Stimulated activated CD4-positive, alpha-beta T cell treated with anti-CD3 and anti-CD28 coated beads, Interleukin-12 subunit alpha, Interleukin-12 subunit beta, amount 100 ng/mL, for 24 hours (primary cell): ENCODE measurements at regions not wholly inside any gene's neighbourhood (a gene's known extent, or its start where the extent isn't known, plus 50 kb on each side); places are given as distances from the start of the nearest gene placed in this dataset.

Experiments used
- DNase-seq, 2 experiments: peaks; one replicate each; pipeline ENCODE4 v3.0.0-alpha.2; 2020; ENCODE audit warnings: low read depth in 2 of 2

DNA sequence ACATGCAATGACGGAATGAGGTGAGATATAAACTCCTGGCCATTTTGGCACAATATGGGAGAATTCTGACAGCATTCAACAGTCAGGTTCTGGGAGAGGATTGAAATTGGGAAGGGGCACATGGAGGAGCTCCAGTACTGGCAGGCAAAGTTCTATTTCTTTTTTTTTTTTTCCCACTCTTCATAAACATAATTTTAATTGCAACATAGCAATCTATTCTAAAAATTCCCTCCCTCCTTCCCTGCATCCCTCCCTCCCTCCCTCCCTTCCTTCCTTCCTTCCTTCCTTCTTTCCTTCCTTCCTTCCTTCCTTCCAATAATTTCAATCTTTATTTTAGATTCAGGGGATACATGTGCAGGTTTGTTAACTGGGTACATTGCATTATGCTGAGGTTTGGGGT lies 93.2 kb downstream of the PTCSC3 start:
- DNase-seq = no peak

DNA sequence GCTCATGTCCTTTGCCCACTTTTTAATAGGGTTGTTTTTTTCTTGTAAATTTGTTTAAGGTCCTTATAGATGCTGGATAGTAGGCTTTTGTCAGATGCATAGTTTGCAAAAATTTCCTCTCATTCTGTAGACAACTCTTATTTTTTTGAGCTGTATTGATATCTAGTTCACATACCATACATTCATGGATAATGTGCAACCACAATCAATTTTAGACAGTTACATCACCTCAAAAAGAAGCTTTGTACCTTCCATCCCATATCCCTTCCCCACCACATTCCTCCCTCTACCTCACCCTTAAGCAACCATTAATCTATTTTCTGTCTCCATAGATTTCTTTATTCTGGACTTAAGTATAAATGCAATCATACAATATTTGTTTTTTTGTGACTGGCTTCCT lies 98.4 kb downstream of the PTCSC3 start:
- no peak for DNase-seq

DNA sequence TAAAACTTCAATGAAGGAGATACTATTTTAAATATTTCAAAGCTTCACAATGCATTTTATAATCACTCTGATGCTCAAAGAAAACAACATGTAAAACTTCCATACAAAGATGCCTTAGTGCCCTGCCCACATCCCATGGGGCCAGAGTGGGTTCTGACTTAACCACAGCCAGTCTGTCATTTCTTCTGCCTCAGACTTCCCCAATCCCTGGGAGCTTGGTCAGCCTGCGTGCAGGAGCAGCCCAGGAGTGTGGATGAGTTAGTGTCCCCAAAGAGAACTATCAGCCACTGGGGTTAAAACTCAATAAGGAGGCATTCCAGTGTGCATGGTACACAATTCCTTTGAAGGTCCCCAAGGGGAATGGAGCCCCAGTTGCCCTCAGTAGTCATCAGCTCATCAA lies 100.3 kb downstream of the PTCSC3 start:
- no peak for DNase-seq

DNA sequence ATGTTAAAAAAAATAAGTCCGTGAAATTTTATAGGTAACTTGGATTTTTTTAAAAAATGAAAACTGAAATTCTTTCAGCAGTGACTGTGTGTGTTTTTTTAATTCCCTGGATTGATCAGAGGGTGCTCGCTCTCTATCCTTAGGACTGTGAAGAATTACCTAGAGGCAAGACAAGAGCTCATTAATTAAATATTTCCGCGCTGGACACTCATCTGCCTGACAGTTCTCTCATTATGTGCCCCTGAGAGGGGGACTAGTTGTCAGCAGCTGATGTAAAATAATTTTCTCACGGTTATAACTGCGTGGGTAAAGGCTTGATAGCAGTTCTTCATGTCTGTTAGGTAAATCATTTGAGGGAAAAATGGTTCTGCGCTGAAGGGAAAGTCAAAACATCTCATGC lies 101.3 kb downstream of the PTCSC3 start:
- DNase-seq = no peak

DNA sequence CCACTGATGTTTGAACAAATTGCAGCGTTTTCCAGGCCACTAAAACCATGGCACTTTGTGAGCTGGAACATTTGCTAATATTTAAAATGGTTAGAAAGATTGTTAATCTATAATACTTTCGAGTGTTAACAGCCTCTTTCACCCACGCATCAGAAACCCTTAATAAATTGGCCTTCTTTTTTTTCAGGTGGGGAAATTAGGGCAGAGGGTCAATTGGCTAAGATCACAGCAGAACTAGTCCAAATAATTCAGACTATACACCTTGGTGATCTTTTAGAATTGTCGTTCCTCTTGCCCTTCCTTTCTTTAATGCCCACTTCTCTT lies 105.8 kb downstream of the PTCSC3 start:
- no peak for DNase-seq

DNA sequence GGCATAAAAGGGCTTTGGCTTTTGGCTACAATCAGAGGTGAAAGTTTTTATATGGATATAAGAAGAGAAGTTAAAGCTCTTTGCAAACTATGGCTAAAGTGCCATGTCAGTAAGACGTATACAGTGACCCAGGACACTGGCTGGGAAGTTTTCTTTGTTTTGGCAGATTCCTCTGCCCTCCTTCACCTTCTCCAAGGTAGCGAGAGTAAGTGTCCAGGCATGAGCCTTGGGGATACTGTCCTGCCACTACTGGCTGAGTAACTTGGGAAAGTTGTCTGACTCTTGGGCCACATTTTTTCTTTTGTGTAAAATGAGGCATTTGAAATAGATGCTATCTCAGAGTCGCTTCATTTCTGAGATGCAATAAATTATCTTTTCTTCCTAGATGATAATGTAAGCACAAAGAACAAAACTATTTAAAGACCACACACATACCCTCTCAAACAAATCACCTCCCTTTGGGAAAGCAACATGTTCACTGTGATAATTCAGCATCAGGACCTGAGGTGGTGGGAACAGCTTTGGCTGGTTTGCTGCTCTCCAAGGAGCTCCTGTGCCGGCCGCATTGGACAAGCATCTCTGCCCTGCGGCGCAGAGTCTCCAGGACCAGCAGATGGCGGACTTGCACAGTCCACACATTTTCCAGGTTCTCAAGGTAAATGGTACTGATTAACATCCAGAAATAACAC lies 106.3 kb downstream of the PTCSC3 start:
- peak in 1 of 2 experiments; percentile 33 for DNase-seq

DNA sequence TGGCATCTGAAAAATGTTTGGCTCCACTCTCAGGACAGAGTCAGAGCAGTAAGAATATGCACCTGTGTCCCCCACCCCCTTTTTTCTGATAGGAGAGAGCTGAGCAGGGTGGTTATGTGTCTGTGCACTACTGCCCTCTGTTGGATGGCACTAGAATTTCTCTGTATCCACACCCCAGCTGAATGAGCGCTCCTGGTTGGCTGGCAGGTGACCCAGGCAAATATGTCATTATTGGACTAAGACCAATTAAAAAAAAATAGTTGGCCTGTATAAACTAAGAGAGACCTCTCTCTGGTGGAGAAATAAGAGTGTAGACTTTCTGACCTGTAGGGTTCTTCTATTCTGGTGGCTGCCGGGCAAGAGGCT lies 107.0 kb downstream of the PTCSC3 start:
- DNase-seq = peak in 1 of 2 experiments; percentile 2

DNA sequence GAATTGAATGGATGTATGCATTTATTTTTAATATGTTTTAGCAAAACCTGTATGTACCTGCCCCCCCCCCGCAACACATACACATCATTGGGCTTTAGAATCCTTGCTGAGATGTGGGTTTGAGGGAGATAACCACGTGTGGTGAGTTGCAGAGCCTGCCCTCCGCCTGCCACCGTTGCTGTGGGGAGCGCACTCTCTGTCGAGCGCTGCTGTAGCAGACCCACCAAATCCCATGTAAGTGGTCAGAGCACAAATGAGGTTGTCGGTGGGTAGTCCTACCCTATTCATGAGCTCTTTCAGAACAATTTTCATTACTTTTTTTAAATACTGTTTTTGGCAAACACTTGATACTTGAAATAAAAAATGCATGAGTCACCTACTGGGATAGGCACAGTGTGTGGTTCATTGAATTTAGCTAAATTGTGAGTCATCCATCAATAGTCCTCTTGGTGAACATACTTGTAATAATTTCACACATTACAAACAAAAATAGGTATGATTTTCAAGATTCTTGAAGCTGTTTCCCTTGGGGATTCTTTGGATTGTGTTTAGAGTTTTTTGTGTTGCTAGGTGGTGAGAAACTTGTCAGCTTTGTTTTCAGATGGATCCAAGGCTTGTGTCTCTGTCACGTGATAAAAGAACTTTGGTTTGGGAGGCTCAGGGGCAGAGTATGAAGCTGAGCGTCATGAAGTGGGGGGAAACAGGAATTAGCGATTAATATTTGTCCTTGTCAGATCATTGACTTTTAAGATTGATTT lies 107.6 kb downstream of the PTCSC3 start:
- no peak for DNase-seq

DNA sequence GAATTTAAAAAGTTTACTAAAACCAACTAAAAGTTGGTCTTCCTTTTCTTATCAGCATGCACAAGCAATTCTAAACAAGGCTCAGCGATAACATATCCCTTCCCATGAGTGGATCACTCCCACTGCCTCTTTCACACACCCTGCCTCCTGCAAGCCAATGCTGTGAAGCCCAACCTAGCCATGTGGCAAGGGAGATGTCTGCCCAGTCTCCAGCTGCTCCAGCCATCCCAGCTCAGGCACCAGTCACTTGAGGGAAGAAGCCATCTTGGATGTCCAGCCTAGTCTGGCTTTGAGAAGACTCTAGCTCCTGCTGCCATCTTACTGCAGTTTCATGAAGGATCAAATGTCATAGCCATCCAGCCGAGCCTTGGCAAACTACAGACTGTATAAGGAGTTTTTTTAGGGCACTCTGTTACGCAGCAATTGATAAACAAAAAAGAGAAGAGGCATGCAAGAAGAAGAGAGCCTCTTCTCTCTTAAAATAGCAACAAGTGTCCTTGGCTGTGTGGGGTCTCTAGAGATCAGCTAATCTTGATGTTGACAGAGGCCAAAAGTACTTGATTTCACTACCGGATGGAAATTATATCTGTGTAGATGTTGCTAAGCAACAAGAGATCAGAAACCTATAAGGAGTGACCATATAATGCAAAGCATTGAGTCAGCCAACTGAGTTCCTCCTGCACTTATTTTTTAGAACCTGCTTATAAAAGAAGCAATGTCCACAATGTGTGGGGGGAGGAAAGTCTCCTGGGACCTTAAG lies 108.9 kb downstream of the PTCSC3 start:
- DNase-seq = no peak

DNA sequence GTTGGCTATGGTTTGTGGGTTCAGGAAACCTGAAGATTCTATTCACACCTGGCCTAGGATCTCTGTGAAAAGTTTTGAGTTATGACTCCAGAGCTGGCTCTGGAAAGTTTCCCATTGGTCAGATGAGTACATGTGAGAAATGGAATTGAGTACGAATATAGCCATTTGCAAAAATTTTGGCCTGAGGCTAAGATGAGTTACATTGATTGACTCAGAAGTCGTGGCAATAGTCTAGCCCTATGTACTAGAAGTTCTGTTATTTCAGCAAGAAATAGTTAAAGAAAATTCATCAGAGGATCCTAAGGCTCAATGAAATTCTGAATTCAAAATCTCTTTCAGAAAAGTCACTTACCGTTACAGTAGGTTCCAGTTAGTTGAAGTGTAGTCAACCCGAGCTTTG lies 109.9 kb downstream of the PTCSC3 start:
- DNase-seq = no peak

DNA sequence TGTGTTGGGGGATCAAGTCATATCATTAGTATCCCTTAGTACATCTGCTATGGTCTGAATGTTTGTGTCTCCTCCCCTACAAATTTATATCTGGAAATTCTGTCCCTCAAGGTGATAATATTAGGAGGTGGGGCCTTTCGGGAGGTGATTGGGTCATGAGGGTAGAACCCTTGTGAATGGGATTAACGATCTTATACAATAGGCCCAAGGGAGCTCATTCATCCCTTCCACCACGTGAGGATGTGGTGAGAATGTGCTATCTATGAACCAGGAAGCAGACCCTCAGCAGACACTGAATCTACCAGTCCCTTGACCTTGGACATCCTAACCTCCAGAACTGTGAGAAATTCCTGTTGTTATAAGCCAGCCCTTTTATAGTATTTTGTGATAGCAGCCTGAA lies 110.7 kb downstream of the PTCSC3 start:
- DNase-seq = no peak

DNA sequence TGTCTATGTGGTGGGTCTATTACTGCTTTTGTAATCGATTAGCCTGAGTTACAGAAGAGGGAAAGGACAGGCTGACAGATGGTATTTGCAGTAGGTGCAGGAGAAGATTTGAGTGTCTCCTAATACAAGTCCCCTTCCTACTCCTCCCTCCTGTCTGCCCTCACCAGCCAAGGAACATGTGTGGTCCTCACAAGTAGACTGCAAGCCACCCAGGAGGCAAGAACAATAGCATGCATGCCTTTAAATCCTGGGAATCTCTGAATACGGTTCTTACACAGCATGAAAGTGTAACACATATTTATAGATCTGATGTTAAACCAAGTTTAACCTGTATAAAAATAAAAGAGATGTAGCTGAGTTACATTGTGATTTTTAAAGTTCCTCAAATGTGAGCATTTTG lies 117.0 kb downstream of the PTCSC3 start:
- no peak for DNase-seq

DNA sequence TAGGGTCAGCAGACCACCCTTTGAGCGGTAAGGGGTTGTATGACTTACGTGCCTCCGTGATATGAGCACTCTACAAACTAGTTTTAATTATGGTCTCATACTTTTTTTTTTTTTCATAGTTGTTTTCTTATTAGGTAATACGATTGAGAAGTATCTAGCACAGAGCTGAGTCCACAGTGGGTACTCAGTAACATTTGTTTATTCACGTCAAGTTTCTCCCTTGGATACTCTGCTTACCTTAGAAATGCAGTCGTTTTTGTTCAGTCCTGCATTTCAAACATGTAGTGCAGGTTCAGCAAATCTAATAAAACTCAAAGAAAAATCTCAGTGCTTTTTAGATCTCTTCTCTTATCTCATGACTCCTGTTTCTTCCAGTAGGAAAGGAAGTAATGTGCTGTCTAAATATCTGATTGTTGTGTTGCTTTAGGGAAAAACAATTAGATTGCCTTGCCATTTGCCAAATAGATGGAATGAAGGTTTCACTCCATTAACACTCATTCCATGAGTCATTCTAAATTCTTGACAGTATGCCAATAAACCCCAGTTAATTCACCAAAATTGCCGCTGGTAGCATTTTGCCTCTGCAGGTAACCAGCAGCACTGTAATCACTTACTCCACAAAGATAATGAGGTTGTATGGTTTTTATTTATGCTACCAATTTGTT lies 118.9 kb downstream of the PTCSC3 start:
- no peak for DNase-seq

DNA sequence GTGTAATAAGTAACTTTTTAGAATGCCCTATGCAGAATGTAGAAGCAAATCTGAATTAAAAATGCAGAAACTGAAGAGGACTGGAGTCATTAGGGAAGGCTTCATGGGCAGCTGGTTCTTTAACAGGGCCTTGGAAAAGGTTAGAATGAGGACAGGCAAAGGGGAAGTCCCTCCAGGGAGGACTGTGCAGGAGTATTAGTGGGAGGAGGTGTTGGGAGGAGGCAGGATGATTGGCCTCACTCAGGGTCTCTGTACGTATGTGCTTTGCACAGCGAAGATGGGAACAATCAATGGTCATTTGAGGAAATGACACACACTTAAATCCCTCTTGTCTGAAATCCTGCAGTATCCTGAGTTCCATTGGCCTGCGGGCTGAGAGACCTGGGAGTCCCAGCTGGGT lies 119.7 kb downstream of the PTCSC3 start:
- no peak for DNase-seq

DNA sequence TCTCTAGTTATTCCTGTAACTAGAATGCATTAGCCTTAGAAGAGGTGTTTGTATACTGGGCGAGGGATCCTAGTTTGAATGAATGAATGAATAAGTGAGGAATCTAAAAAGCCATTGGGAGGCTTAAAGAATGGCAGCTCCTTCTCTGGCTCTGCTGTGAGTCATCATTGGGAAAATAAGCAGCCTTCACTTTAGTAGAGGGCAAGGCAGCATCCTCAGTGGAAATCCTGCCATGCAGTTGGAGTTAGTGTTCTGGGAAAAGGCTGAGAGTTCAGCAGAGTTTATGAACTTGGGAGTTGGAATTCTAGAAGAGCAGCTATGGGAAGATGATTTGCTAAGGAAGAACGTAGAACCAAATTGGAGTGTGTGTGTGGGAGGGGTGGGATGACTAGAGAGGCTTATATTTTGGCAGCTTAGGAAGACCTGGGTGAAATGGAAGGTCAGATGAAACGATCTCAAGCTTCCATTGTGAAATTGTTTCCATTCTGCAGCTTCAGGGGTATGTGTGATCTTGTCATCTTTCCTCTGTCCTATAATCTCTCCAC lies 120.8 kb downstream of the PTCSC3 start:
- no peak for DNase-seq

DNA sequence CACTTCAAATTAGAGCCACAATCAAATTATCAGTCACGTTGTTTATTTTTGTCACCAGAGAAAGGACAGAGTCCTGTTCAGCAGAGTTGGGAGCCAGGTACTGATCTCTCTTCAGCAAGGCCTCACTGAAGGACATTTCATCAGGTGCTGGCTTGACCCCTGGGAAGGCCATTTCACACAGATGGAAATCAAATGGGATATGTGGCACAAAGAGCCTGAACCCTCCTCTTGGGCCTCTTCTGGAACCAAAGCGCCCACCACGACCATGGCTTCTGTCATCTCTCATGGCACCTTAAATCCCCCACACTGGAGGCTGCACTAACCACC lies 121.5 kb downstream of the PTCSC3 start:
- no peak for DNase-seq

DNA sequence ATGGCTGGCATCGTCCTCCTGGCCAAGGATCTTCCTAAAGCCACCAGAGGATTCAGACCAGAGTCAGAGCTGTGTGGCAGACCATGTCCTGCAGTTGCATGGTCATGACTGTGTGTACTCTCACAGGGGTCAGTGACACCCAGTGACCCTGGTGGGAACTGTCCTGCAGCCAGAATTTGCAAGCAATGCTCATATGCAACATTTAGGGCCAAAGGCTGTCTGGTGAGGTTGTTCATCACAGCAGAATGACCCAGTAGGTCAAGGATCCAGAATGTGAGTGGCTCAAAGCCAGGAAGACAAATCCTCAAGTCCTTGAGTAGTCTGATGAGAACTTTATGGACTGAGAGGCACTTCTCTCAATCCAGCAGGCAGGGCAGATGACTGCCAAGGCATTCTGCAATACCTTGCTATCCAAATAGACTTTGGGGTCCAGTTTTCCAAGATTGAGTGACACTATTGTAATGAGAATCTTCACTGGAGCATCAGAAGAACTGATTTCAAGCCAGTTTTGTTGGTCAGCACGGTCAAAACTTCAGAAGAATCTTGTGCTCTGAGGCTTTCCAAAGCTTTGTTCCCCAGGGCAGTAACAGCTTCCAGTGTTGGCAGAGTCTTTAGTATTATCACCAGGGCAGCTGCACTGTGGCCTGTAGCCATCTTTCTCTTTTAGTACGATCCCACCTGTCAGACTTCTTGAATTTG lies 122.0 kb downstream of the PTCSC3 start:
- DNase-seq = no peak

DNA sequence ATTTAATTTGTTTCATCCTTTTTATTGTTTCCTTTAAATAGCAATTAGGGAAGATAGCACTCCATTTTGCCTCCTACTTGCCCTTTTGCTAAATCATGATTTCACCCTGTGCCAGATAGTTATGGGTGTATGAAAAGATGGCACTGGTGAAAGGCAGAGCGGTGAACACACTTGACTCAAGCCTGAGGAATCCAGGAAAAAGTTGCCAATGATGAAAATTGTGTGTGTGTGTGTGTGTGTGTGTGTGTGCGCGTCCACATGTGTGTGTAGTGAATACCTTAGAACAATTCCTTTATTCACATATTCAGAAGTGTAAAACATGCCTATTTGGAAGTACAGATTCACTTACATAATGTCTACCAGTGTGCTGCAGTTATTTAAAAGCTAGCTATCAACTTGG lies 123.8 kb downstream of the PTCSC3 start:
- no peak for DNase-seq

DNA sequence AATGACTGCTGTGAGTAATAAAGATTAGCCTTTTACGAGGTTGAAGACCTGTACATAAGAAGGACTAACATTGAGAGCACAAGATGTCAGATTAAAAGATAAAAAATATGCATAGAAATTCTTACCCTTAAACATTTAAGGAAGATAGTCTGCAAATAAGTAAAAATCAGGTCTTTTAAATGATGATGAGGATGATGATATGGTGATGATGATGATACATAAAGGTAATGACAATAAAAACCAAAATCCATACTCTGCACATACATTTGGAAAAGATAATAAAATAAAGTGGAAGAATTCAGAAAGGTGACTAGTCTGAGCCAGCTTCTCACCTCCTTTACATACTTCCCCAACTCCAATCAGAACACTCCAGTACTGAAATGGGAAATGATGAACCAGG lies 124.5 kb downstream of the PTCSC3 start:
- no peak for DNase-seq

DNA sequence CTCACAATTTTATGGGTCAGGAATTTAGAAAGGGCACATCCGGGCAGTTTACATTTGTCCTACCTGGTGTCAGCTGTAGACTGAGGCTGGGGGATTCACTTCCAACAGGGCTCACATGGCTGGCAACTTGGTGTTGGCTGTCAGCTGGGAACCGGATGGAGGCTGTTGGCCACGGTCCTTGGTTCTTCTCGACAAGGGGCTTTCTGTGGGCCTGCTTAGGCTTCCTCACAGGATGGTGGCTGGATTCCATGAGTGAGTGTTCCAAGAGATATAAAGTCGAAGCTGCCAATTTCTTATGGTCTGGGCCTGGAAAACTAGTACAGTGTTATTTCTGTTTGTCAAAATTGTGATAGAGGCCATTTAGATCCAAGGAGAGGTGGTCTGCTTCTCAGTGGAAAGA lies 127.9 kb downstream of the PTCSC3 start:
- no peak for DNase-seq

DNA sequence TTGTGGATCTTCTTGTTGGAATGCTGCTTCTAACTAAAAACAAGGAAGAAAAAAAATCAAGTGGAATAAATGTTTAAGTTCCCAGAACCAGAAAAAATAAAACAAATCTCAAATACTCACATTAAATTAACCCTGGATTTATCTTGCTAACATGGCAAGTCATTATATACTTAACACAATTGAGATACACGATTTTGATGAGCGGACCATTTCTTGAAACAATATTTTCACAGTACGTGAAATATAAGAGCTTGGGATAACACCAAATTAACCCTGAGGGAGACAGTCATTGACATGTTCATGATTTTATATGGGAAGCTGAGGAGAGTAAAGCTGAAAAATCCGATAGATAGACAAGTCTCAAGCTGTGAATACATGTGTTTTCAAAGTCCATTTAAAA lies 128.6 kb downstream of the PTCSC3 start:
- DNase-seq = no peak

DNA sequence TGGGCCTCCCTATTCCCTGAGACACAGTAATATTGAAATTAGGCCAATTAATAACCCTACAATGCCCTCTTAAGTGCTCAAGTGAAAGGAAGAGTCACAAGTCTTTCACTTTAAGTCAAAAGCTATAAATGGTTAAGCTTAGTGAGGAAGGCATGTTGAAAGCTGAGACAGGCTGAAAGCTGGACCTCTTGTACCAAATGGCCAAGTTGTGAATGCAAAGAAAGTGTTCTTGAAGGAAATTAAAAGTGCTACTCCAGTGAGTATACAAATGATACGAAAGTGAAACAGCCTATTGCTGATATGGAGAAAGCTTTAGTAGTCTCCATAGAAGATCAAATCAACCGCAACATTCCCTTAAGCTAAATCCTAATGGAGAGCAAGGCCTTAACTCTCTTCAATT lies 140.8 kb downstream of the PTCSC3 start:
- DNase-seq = no peak
